Neural progenitor cell (in vitro differentiated cells): ENCODE measurements at regions not wholly inside any gene's neighbourhood (a gene's known extent, or its start where the extent isn't known, plus 50 kb on each side); places are given as distances from the start of the nearest gene placed in this dataset.

Source experiments
- DNase-seq: peaks from one replicate; pipeline ENCODE4 v3.0.0-alpha.2; 2016; ENCODE audit warnings: low spot score
- H2AFZ ChIP-seq: fragments of 200-600 bp; sonication (generic); replicated peaks from 2 replicates; pipeline ENCODE4 v1.6.1; 2016; ENCODE audit warnings: antibody characterized with exemption
- H3F3A ChIP-seq: fragments of 200-600 bp; sonication (generic); 2 replicates; pipeline ENCODE4 v1.6.1; 2016; ENCODE audit warnings: antibody characterized with exemption, low read depth
- H3K27ac ChIP-seq: fragments of 200-600 bp; sonication (generic); 2 replicates; pipeline ENCODE4 v1.5.1; 2016; ENCODE audit warnings: mild to moderate bottlenecking
- H3K27me3 ChIP-seq: fragments of 200-600 bp; sonication (generic); 2 replicates; pipeline ENCODE4 v1.6.1; 2016; ENCODE audit warnings: mild to moderate bottlenecking, moderate library complexity
- H3K36me3 ChIP-seq: fragments of 200-600 bp; sonication (generic); 2 replicates; pipeline ENCODE4 v1.5.1; 2016
- H3K4me1 ChIP-seq: fragments of 200-600 bp; sonication (generic); 2 replicates; pipeline ENCODE4 v1.6.1; 2016; ENCODE audit warnings: mixed run types
- H3K4me2 ChIP-seq: fragments of 200-600 bp; sonication (generic); 2 replicates; pipeline ENCODE4 v1.6.1; 2016
- H3K4me3 ChIP-seq: fragments of 200-600 bp; sonication (generic); 2 replicates; pipeline ENCODE4 v1.5.1; 2016
- H3K79me2 ChIP-seq: fragments of 200-600 bp; sonication (generic); 2 replicates; pipeline ENCODE4 v1.6.1; 2016; ENCODE audit warnings: low read depth
- H3K9ac ChIP-seq: fragments of 200-600 bp; sonication (generic); 2 replicates; pipeline ENCODE4 v1.6.1; 2016
- H3K9me3 ChIP-seq: fragments of 200-600 bp; sonication (generic); 2 replicates; pipeline ENCODE4 v1.5.1; 2016; ENCODE audit warnings: low read depth
- H4K20me1 ChIP-seq: fragments of 200-600 bp; sonication (generic); 2 replicates; pipeline ENCODE4 v1.6.1; 2016; ENCODE audit warnings: low read depth
- H3K27ac Mint-ChIP-seq: 3 replicates; pipeline ENCODE4 v1.8.0; 2021; ENCODE audit warnings: mixed read lengths
- H3K27me3 Mint-ChIP-seq: 2 replicates; pipeline ENCODE4 v1.8.0; 2022; ENCODE audit warnings: low read depth, mild to moderate bottlenecking, inconsistent platforms, moderate library complexity, mixed read lengths; ENCODE audit not compliant: insufficient read depth
- H3K36me3 Mint-ChIP-seq: 3 replicates; pipeline ENCODE4 v1.8.0; 2021; ENCODE audit warnings: mixed read lengths
- H3K4me1 Mint-ChIP-seq: 3 replicates; pipeline ENCODE4 v1.8.0; 2021; ENCODE audit warnings: mixed read lengths
- H3K4me3 Mint-ChIP-seq: 3 replicates; pipeline ENCODE4 v1.8.0; 2021; ENCODE audit warnings: mild to moderate bottlenecking, moderate library complexity, mixed read lengths
- H3K9me3 Mint-ChIP-seq: 3 replicates; pipeline ENCODE4 v1.8.0; 2020; ENCODE audit warnings: mixed read lengths
- EZH2 ChIP-seq: fragments of 200-600 bp; sonication (generic); IDR thresholded peaks from 2 replicates; pipeline ENCODE4 v1.6.1; 2017; ENCODE audit warnings: antibody characterized with exemption, mild to moderate bottlenecking, moderate library complexity
- EZH2phosphoT487 ChIP-seq: fragments of 200-600 bp; sonication (generic); IDR thresholded peaks from 2 replicates; pipeline ENCODE4 v1.6.1; 2017; ENCODE audit warnings: antibody characterized with exemption
- TF ChIP-seq, protein P1 (sequence below): fragments of 200-600 bp; sonication (generic); IDR thresholded peaks from 2 replicates; pipeline ENCODE4 v1.5.1; 2017; ENCODE audit warnings: antibody characterized with exemption, mild to moderate bottlenecking

DNA sequence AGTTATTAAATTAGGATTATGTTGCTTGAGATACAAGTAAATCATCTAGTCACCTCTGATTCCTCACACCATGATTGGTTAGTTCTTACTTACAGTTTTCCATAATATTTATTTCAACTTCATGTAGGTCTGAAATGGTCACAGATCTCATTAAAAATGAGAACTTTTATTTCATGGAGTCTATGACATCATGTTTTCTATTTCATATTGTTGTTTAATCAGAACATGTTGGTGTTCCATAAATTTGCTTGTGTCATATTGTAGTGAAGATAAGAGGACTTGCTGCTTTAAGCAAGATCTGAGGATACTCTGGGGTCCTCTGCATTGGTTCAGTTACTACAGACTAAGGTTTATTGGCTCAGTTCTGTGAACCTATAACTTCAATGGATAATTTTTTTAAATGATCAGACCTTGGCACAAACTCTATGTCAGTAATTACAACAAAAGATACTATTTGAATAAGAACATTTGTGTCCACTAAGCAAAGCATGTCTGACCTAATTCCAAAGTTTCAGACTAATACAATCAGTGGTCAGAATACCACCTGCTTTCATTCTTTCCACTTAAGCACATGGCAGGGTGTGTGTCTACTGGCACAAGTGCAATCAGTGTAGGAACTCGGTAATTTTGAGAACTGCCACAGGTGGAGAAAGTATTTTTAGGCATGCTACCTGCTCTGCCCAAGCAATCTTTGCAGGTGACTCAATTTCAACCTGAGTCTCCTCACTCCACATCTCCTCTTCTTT, 68.5 kb downstream of the CCDC71L start:
- Mint-ChIP-seq H3K27me3 (peaks cover 4% of the 10 kb centered on the region), H3K4me1 (no peaks in the 10 kb centered on the region), H3K36me3 (no peaks in the 10 kb centered on the region), H3K27ac (no peak overlapping the region), H3K9me3 (no peaks in the 10 kb centered on the region), H3K4me3 (no peak overlapping the region)
- no peak overlapping the region for H3K27ac ChIP-seq
- H3K4me1 ChIP-seq: no peaks in the 10 kb centered on the region
- H3K4me3 ChIP-seq: no peak overlapping the region
- H3K9me3 ChIP-seq: no peaks in the 10 kb centered on the region
- H3K36me3 ChIP-seq: no peaks in the 10 kb centered on the region
- H2AFZ ChIP-seq: no peak overlapping the region
- H4K20me1 ChIP-seq: no peaks in the 10 kb centered on the region
- peaks cover 5% of the 10 kb centered on the region for H3F3A ChIP-seq
- DNase-seq: no peak
- H3K4me2 ChIP-seq: no peak overlapping the region
- TF ChIP-seq EZH2phosphoT487 (no peak), EZH2 (no peak)
- TF ChIP-seq, protein P1, sequence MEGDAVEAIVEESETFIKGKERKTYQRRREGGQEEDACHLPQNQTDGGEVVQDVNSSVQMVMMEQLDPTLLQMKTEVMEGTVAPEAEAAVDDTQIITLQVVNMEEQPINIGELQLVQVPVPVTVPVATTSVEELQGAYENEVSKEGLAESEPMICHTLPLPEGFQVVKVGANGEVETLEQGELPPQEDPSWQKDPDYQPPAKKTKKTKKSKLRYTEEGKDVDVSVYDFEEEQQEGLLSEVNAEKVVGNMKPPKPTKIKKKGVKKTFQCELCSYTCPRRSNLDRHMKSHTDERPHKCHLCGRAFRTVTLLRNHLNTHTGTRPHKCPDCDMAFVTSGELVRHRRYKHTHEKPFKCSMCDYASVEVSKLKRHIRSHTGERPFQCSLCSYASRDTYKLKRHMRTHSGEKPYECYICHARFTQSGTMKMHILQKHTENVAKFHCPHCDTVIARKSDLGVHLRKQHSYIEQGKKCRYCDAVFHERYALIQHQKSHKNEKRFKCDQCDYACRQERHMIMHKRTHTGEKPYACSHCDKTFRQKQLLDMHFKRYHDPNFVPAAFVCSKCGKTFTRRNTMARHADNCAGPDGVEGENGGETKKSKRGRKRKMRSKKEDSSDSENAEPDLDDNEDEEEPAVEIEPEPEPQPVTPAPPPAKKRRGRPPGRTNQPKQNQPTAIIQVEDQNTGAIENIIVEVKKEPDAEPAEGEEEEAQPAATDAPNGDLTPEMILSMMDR: no peak
- H3K79me2 ChIP-seq: no peaks in the 10 kb centered on the region
- peaks cover 2% of the 10 kb centered on the region for H3K27me3 ChIP-seq
- H3K9ac ChIP-seq: no peak overlapping the region

DNA sequence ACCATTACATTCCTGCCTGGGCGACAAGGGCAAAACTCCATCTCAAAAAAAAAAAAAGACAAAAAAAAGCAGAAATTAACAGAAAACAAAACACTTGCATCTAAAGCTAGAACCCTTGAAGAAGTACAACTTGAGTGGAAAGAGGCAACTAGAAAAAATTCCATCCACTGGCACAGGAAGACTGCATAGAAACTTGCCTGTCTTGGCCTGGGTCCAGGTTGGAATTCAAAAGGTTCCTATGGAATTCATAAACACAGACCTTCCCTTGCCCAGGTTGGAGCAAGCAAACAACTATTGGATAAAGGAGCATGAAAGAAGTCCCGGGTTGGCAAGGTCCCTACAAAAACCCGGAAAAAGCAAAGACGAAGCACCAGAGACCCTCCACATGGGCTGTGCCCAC, 69.8 kb downstream of the CCDC71L start:
- H3K36me3 ChIP-seq: no peaks in the 10 kb centered on the region
- no peak for TF ChIP-seq EZH2phosphoT487
- no peak for TF ChIP-seq EZH2
- TF ChIP-seq, protein P1: no peak
- H3K9ac ChIP-seq: no peak overlapping the region
- H3K4me3 ChIP-seq: no peak overlapping the region
- H3F3A ChIP-seq: peaks cover 5% of the 10 kb centered on the region
- no peak for DNase-seq
- no peak overlapping the region for H3K4me3 Mint-ChIP-seq
- peaks cover 4% of the 10 kb centered on the region for H3K27me3 Mint-ChIP-seq
- no peaks in the 10 kb centered on the region for H4K20me1 ChIP-seq
- H3K79me2 ChIP-seq: no peaks in the 10 kb centered on the region
- H3K27ac ChIP-seq: no peak overlapping the region
- no peaks in the 10 kb centered on the region for H3K4me1 ChIP-seq
- peaks cover 1% of the 10 kb centered on the region for H3K4me1 Mint-ChIP-seq
- no peaks in the 10 kb centered on the region for H3K9me3 ChIP-seq
- H3K27me3 ChIP-seq: peaks cover 2% of the 10 kb centered on the region
- no peak overlapping the region for H2AFZ ChIP-seq
- H3K4me2 ChIP-seq: no peak overlapping the region
- no peaks in the 10 kb centered on the region for H3K36me3 Mint-ChIP-seq
- no peaks in the 10 kb centered on the region for H3K9me3 Mint-ChIP-seq
- H3K27ac Mint-ChIP-seq: no peak overlapping the region

DNA sequence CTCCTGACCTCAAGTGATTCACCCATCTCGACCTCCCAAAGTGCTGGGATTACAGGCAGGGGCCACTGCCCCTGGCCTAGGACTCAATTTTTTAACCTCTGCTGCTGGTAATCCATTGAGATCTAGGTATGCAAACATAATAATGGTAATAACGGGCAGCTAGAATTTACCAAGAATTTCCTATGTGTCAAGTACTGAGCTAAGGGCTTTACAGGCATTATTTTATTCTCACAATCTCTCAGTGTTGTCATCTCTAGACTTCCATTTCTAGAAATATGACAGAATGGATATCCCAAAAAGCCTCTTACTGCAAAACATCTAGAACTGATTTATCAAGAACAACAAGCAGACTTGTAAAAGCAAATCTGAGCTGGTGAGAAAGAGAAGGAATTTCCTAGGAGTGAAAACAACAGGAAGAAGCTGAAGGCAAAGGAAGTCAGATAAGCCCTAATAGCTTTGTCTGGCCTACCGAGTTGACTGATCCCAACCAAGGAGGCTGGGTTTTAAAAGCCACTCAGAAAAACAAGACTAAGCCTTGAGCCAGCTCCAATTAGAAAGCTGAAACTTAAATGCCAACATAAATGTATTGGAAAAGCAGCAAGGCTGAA, 70.6 kb downstream of the CCDC71L start:
- Histone ChIP-seq H3K27ac (peak overlapping the region; percentile 50), H3K9me3 (no peaks in the 10 kb centered on the region), H3K4me1 (no peaks in the 10 kb centered on the region), H3F3A (peaks cover 5% of the 10 kb centered on the region), H3K4me3 (no peak overlapping the region), H3K9ac (no peak overlapping the region), H4K20me1 (no peaks in the 10 kb centered on the region), H3K36me3 (no peaks in the 10 kb centered on the region), H2AFZ (no peak overlapping the region), H3K79me2 (no peaks in the 10 kb centered on the region), H3K27me3 (no peaks in the 10 kb centered on the region), H3K4me2 (no peak overlapping the region)
- H3K27ac Mint-ChIP-seq: no peak overlapping the region
- no peaks in the 10 kb centered on the region for H3K9me3 Mint-ChIP-seq
- DNase-seq: no peak
- H3K4me1 Mint-ChIP-seq: peaks cover 2% of the 10 kb centered on the region
- no peak overlapping the region for H3K4me3 Mint-ChIP-seq
- no peaks in the 10 kb centered on the region for H3K36me3 Mint-ChIP-seq
- peaks cover 4% of the 10 kb centered on the region for H3K27me3 Mint-ChIP-seq
- TF ChIP-seq EZH2 (no peak), EZH2phosphoT487 (no peak)
- TF ChIP-seq, protein P1: no peak
